Mononuclear cell (primary cell): ENCODE measurements at regions not wholly inside any gene's neighbourhood (a gene's known extent, or its start where the extent isn't known, plus 50 kb on each side); places are given as distances from the start of the nearest gene placed in this dataset.
"Not testable (repeated sequence)": the region's sequence is repeated elsewhere in the genome, so short reads cannot be mapped to it uniquely, and the experiment has no call there.

ENCODE experiments used
- H3K27me3 ChIP-seq: 2 replicates; pipeline ENCODE4 v1.6.0; 2011; ENCODE audit warnings: low read length, control low read depth; ENCODE audit not compliant: insufficient read depth
- H3K4me1 ChIP-seq: 2 replicates; pipeline ENCODE4 v1.5.1; 2011; ENCODE audit warnings: mild to moderate bottlenecking, low read length, control low read depth; ENCODE audit not compliant: insufficient read depth
- H3K4me3 ChIP-seq: 2 replicates; pipeline ENCODE4 v1.5.1; 2011; ENCODE audit warnings: mild to moderate bottlenecking, low read length, moderate library complexity
- H3K9me3 ChIP-seq: 2 replicates; pipeline ENCODE4 v1.5.1; 2011; ENCODE audit warnings: low read depth, mild to moderate bottlenecking, control low read depth, low read length

GRCh38 chrX:13179100-13179499, 134.7 kb upstream of the FAM9C start:
- Histone ChIP-seq H3K9me3 (no peaks in the 10 kb centered on the region), H3K4me1 (no peaks in the 10 kb centered on the region), H3K4me3 (no peak overlapping the region), H3K27me3 (no peaks in the 10 kb centered on the region)

- H3K27me3 ChIP-seq, result no peaks in the 10 kb centered on the region
- H3K4me3 ChIP-seq, result no peak overlapping the region
- no peaks in the 10 kb centered on the region for H3K9me3 ChIP-seq
- no peaks in the 10 kb centered on the region for H3K4me1 ChIP-seq
Measured at GRCh38 chrX:13177921-13178566, 133.6 kb upstream of the FAM9C start.

GRCh38 chrX:13175056-13175455, 130.6 kb upstream of the FAM9C start:
- no peaks in the 10 kb centered on the region for H3K9me3 ChIP-seq
- H3K27me3 ChIP-seq, result no peaks in the 10 kb centered on the region
- no peak overlapping the region for H3K4me3 ChIP-seq
- H3K4me1 ChIP-seq, result no peaks in the 10 kb centered on the region

GRCh38 chrX:13170966-13171558, 126.6 kb upstream of the FAM9C start:
- Histone ChIP-seq H3K4me3 (no peak overlapping the region), H3K27me3 (no peaks in the 10 kb centered on the region), H3K4me1 (peaks cover 16% of the 10 kb centered on the region), H3K9me3 (no peaks in the 10 kb centered on the region)

GRCh38 chrX:13169684-13170083, 125.3 kb upstream of the FAM9C start:
- no peaks in the 10 kb centered on the region for H3K27me3 ChIP-seq
- H3K4me3 ChIP-seq, result no peak overlapping the region
- no peaks in the 10 kb centered on the region for H3K9me3 ChIP-seq
- H3K4me1 ChIP-seq, result peaks cover 16% of the 10 kb centered on the region

GRCh38 chrX:13168269-13168668, 123.8 kb upstream of the FAM9C start:
- Histone ChIP-seq H3K4me1 (peaks cover 16% of the 10 kb centered on the region), H3K27me3 (no peaks in the 10 kb centered on the region), H3K9me3 (no peaks in the 10 kb centered on the region), H3K4me3 (no peak overlapping the region)

GRCh38 chrX:13167481-13168231, 123.2 kb upstream of the FAM9C start:
- Histone ChIP-seq H3K4me1 (peaks cover 16% of the 10 kb centered on the region), H3K27me3 (no peaks in the 10 kb centered on the region), H3K4me3 (no peak overlapping the region), H3K9me3 (no peaks in the 10 kb centered on the region)

GRCh38 chrX:13165266-13166189, 121.1 kb upstream of the FAM9C start:
- Histone ChIP-seq H3K27me3 (no peaks in the 10 kb centered on the region), H3K9me3 (no peaks in the 10 kb centered on the region), H3K4me3 (no peak overlapping the region), H3K4me1 (peaks cover 16% of the 10 kb centered on the region)

- H3K4me1 ChIP-seq, result peaks cover 16% of the 10 kb centered on the region
- no peaks in the 10 kb centered on the region for H3K9me3 ChIP-seq
- no peak overlapping the region for H3K4me3 ChIP-seq
- H3K27me3 ChIP-seq, result no peaks in the 10 kb centered on the region
Measured at GRCh38 chrX:13164611-13165010, 120.2 kb upstream of the FAM9C start.

GRCh38 chrX:13162772-13163410, 118.5 kb upstream of the FAM9C start:
- Histone ChIP-seq H3K4me1 (peaks cover 9% of the 10 kb centered on the region), H3K9me3 (no peaks in the 10 kb centered on the region), H3K27me3 (no peaks in the 10 kb centered on the region), H3K4me3 (no peak overlapping the region)

- Histone ChIP-seq H3K4me1 (no peaks in the 10 kb centered on the region), H3K4me3 (no peak overlapping the region), H3K9me3 (no peaks in the 10 kb centered on the region), H3K27me3 (no peaks in the 10 kb centered on the region)
Measured at GRCh38 chrX:13159886-13160285, 115.5 kb upstream of the FAM9C start.

GRCh38 chrX:13158911-13159310, 114.5 kb upstream of the FAM9C start:
- H3K4me3 ChIP-seq, result no peak overlapping the region
- no peaks in the 10 kb centered on the region for H3K9me3 ChIP-seq
- no peaks in the 10 kb centered on the region for H3K4me1 ChIP-seq
- H3K27me3 ChIP-seq, result no peaks in the 10 kb centered on the region

- H3K9me3 ChIP-seq, H3K4me1 ChIP-seq, H3K27me3 ChIP-seq, H3K4me3 ChIP-seq: not testable (repeated sequence)
Measured at GRCh38 chrX:13155550-13155949, 111.1 kb upstream of the FAM9C start.

- H3K9me3 ChIP-seq, result no peaks in the 10 kb centered on the region
- H3K27me3 ChIP-seq, result no peaks in the 10 kb centered on the region
- H3K4me3 ChIP-seq, result no peak overlapping the region
- H3K4me1 ChIP-seq, result no peaks in the 10 kb centered on the region
Measured at GRCh38 chrX:13153796-13154195, 109.4 kb upstream of the FAM9C start.
